ENCODE measurements at regions not wholly inside any gene's neighbourhood (a gene's known extent, or its start where the extent isn't known, plus 50 kb on each side); places are given as distances from the start of the nearest gene placed in this dataset.

DNA sequence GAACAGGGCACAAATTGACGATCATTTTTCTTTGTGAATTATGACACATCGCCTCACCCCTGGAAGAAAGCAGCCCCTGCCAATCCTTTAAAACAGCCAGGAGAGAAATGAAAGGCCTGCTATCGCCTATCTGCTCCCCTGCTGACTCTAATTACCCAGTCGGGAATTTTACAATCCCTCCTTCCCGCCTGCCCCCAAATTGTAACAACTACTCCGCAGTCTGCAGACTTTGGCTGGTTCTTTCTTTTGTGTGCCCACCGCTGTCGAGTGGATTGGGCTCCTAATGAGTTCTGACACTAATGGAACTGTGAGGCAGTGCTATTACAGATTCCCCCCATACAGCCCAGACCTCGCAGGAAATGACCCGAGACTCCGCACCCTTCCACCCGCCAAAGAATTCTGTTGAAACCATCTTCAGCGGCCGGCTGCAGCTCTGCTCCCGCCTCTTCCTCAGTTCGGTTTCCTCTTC is 281.2 kb upstream of the PARD3B start:
- no peak overlapping the region for H3K27ac ChIP-seq
- no peaks in the 10 kb centered on the region for H3K36me3 ChIP-seq
- intact Hi-C loops (cut with DNase I), result no loop called here
- WGBS, 2 donors, result 75 to 87% methylated on average over 16 of the region's 16 CpGs
- H3K4me3 ChIP-seq, result no peak overlapping the region
- H3K4me1 ChIP-seq, result peaks cover 0 to 18% (median 10%) of the 10 kb centered on the region in 4 donors
- H3K27me3 ChIP-seq, result no peaks in the 10 kb centered on the region
- no peak for DNase-seq
- TF ChIP-seq POLR2A (IDR thresholded peaks at IDR 0.05) (no peak), POLR2AphosphoS5 (IDR thresholded peaks at IDR 0.05) (no peak)
- H3K9me3 ChIP-seq, result no peaks in the 10 kb centered on the region

DNA sequence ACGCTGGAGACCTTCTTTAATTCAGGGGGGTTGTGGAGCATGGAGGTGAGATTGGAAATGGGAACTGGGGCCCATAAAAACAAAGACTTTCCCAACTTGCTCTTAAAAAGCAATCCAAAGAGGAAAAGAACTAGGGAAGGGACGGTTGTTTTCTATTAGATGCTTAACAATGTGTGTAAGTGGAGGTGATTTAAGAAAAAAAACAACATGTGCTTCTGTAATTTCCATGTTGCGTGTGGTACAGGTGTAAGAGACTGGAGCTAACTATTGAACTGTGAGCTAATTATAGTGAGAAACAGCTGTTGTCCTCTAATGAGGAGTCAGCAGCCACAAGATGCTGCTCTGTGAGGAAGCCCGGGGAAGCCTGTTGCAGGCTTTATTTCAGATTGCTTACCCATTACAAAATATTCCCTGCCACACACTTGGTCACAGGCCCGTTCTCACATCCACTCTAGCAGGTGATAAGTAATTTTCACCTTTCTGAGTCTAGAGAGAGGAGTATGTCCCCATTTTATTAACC is 280.6 kb upstream of the PARD3B start:
- Histone ChIP-seq H3K27me3 (no peaks in the 10 kb centered on the region), H3K36me3 (no peaks in the 10 kb centered on the region), H3K4me3 (no peak overlapping the region), H3K4me1 (peaks cover 0 to 18% (median 10%) of the 10 kb centered on the region in 4 donors), H3K27ac (no peak overlapping the region), H3K9me3 (no peaks in the 10 kb centered on the region)
- no peak for DNase-seq
- intact Hi-C loops (cut with DNase I), result no loop called here
- TF ChIP-seq EP300 (IDR thresholded peaks at IDR 0.05) (no peak), POLR2A (IDR thresholded peaks at IDR 0.05) (no peak), POLR2AphosphoS5 (IDR thresholded peaks at IDR 0.05) (no peak)
- TF ChIP-seq, protein P1, sequence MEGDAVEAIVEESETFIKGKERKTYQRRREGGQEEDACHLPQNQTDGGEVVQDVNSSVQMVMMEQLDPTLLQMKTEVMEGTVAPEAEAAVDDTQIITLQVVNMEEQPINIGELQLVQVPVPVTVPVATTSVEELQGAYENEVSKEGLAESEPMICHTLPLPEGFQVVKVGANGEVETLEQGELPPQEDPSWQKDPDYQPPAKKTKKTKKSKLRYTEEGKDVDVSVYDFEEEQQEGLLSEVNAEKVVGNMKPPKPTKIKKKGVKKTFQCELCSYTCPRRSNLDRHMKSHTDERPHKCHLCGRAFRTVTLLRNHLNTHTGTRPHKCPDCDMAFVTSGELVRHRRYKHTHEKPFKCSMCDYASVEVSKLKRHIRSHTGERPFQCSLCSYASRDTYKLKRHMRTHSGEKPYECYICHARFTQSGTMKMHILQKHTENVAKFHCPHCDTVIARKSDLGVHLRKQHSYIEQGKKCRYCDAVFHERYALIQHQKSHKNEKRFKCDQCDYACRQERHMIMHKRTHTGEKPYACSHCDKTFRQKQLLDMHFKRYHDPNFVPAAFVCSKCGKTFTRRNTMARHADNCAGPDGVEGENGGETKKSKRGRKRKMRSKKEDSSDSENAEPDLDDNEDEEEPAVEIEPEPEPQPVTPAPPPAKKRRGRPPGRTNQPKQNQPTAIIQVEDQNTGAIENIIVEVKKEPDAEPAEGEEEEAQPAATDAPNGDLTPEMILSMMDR (IDR thresholded peaks at IDR 0.05), result no peak
- WGBS, 2 donors, result 70 to 88% methylated on average over 5 of the region's 5 CpGs

DNA sequence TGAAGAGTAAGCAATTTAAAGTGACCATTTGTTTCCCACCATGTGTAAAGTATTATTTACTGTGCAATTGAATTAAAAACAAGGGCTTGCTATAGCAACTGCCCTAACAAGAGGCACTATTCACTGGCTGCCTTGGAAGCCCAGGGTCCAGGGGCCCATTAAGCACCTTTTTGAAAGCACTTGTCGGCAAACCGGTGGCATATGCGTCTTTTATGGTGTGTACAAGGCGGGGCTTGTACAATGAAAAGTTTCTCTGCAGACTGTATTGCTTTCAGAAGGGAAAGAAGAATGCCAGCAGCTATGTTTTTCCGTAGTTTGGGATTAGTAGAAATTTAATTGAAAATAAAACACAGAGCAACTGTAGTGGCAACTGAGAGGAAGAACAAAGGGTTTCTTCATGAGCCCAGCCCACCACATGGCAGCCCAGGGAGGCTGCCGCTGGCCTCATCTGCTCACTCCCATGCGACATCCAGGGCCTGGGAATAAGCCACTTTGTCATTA is 279.5 kb upstream of the PARD3B start:
- Histone ChIP-seq H3K4me1 (peaks cover 0 to 7% (median 2%) of the 10 kb centered on the region in 4 donors), H3K27ac (no peak overlapping the region), H3K4me3 (no peak overlapping the region), H3K27me3 (no peaks in the 10 kb centered on the region), H3K36me3 (no peaks in the 10 kb centered on the region), H3K9me3 (no peaks in the 10 kb centered on the region)
- 22 to 72% methylated on average over 7 of the region's 7 CpGs for WGBS, 2 donors
- intact Hi-C loops (cut with DNase I), result no loop called here
- no peak for DNase-seq
- TF ChIP-seq POLR2AphosphoS5 (IDR thresholded peaks at IDR 0.05), result no peak
- no peak for TF ChIP-seq POLR2A (IDR thresholded peaks at IDR 0.05)
- TF ChIP-seq, protein P1 (IDR thresholded peaks at IDR 0.05), result no peak
- TF ChIP-seq EP300 (IDR thresholded peaks at IDR 0.05), result no peak

DNA sequence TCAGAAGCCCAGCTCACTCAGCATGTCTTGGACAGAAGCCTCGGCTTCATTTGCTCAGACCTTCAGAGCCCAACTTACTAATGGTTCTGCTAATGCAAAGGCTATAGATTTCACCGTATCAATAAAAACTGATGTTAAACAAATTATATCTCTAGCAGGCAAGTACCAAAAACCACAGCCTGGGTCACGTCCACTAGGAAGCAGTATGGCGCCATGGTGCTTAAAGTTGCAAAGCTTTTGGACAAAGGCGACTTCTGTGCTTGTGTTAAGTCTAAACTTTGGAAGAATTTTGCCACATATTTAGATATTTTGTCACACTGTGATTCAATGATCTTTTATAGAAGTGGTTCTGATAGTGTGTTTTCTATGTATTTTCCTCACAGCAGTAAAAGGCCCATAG is 276.8 kb upstream of the PARD3B start:
- intact Hi-C loops (cut with DNase I), result no loop called here
- DNase-seq, result no peak
- 93 to 94% methylated on average over 5 of the region's 5 CpGs for WGBS, 2 donors
- no peak overlapping the region for H3K4me3 ChIP-seq
- no peak for TF ChIP-seq POLR2AphosphoS5 (IDR thresholded peaks at IDR 0.05)
- no peak for TF ChIP-seq EP300 (IDR thresholded peaks at IDR 0.05)
- TF ChIP-seq, protein P1 (IDR thresholded peaks at IDR 0.05), result no peak
- TF ChIP-seq POLR2A (IDR thresholded peaks at IDR 0.05), result no peak
- no peaks in the 10 kb centered on the region for H3K9me3 ChIP-seq
- H3K36me3 ChIP-seq, result no peaks in the 10 kb centered on the region
- H3K27ac ChIP-seq, result no peak overlapping the region
- H3K27me3 ChIP-seq, result no peaks in the 10 kb centered on the region
- peaks cover 0 to 1% (median 0%) of the 10 kb centered on the region in 4 donors for H3K4me1 ChIP-seq

DNA sequence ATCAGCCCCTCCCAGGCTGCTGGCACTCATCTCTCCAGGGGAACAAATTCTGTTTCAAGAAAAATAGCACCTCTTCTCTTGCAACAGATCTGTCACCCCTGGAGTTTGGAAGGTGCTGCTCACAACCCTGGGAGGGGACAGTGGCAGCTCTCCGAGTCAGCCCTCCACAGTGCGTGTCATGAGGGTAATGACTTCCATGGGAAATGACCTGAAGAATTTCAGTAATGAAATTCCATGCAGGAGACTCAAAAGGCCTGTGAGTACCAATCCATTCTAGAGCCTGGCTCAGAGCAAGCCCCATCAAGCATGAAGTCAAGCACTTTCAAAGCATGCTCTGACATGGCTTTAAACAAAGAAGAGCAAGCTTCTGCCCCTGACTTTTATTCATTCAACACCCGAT is 276.3 kb upstream of the PARD3B start:
- Histone ChIP-seq H3K36me3 (no peaks in the 10 kb centered on the region), H3K4me1 (peaks cover 0 to 6% (median 0%) of the 10 kb centered on the region in 4 donors), H3K4me3 (no peak overlapping the region), H3K27me3 (no peaks in the 10 kb centered on the region), H3K9me3 (no peaks in the 10 kb centered on the region), H3K27ac (no peak overlapping the region)
- TF ChIP-seq EP300 (IDR thresholded peaks at IDR 0.05), result no peak
- TF ChIP-seq POLR2AphosphoS5 (IDR thresholded peaks at IDR 0.05), result no peak
- TF ChIP-seq POLR2A (IDR thresholded peaks at IDR 0.05), result no peak
- TF ChIP-seq, protein P1 (IDR thresholded peaks at IDR 0.05), result no peak
- WGBS, 2 donors, result 91 to 95% methylated on average over 3 of the region's 3 CpGs
- DNase-seq, result no peak
- intact Hi-C loops (cut with DNase I), result no loop called here
